Esophagus (tissue), 2 donors: ENCODE measurements at regions not wholly inside any gene's neighbourhood (a gene's known extent, or its start where the extent isn't known, plus 50 kb on each side); places are given as distances from the start of the nearest gene placed in this dataset.

Experiments
- H3K27ac ChIP-seq, 2 donors: one replicate each; pipeline ENCODE4 v1.5.1; 2013; ENCODE audit warnings: low read depth in 2 of 2, mild to moderate bottlenecking in 2 of 2, inconsistent platforms in 1 of 2, low read length in 1 of 2, moderate library complexity in 1 of 2
- H3K27me3 ChIP-seq, 2 donors: one replicate each; pipeline ENCODE4 v1.6.1; 2013; ENCODE audit warnings: low read length in 2 of 2, control low read depth in 1 of 2, mild to moderate bottlenecking in 1 of 2; ENCODE audit not compliant: insufficient read depth in 2 of 2, control insufficient read depth in 1 of 2
- H3K36me3 ChIP-seq, 2 donors: one replicate each; pipeline ENCODE4 v1.6.1; 2013; ENCODE audit warnings: low read length in 1 of 2; ENCODE audit not compliant: control insufficient read depth in 2 of 2, insufficient read depth in 2 of 2
- H3K4me1 ChIP-seq, 2 donors: one replicate each; pipeline ENCODE4 v1.6.1; 2013; ENCODE audit warnings: low read length in 1 of 2; ENCODE audit not compliant: control insufficient read depth in 2 of 2, insufficient read depth in 2 of 2
- H3K4me3 ChIP-seq, 2 donors: one replicate each; pipeline ENCODE4 v1.5.1; 2013; ENCODE audit warnings: low read length in 2 of 2, mild to moderate bottlenecking in 2 of 2, low read depth in 1 of 2, moderate library complexity in 1 of 2
- H3K9me3 ChIP-seq, 2 donors: one replicate each; pipeline ENCODE4 v1.6.1; 2013; ENCODE audit warnings: mild to moderate bottlenecking in 2 of 2, low read depth in 1 of 2, low read length in 1 of 2, moderate library complexity in 1 of 2; ENCODE audit not compliant: control insufficient read depth in 2 of 2, insufficient read depth in 1 of 2
- WGBS, 2 donors: extraction: QIAGEN DNeasy Blood & Tissue Kit; methylation state at CpG; one replicate each; pipeline ENCODE4 v1.1.7; 2013; 5-methylcytosine and 5-hydroxymethylcytosine counted together
- donor health status: healthy with polysubstance abuse.
- donor health status: Bipolar disorder and iron deficiency.

DNA sequence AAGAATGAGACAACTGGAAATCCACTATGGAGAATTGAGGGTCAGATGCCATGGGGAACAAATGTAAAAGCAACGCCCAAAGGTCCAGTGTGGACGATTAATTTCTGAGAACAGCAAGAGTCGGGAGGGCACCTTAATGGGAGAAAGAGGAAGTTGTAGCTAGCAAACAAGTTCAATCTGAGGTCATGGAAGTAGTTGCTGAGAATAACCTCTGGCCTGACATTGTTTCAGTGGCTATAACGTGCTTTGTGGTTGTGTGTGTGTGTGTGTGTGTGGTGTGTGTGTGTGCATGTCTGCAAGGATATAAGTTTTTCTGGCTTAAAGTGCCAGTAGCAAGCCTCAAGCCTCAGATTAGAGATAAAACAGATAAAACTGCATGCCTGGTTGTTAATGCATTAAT lies 1630.1 kb upstream of the TENM4 start:
- H3K27me3 ChIP-seq, result no peaks in the 10 kb centered on the region
- no peaks in the 10 kb centered on the region for H3K9me3 ChIP-seq
- no peak overlapping the region for H3K4me3 ChIP-seq
- no peaks in the 10 kb centered on the region for H3K4me1 ChIP-seq
- no peak overlapping the region for H3K27ac ChIP-seq
- H3K36me3 ChIP-seq, result no peaks in the 10 kb centered on the region
- 48 to 56% methylated on average over 4 of the region's 4 CpGs for WGBS, 2 donors

DNA sequence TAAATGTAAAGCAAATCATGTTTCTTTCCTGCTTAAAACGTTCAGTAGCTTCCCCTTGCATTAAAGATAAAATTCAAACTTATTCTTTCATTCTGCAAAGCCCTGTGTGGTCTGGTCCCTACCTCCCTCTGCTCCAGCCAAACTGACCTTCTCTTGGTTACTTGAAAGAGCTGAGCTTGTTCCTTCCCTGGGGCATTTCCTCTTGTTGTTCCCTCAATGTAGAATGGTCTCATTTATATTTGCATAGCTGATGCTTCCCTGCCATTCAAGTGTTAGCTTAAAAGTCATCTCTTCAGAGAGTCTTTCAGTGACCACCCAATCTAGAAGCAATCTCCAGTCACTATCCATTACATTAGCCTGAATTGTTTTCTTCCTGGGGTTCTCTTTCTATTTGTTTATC lies 1618.5 kb upstream of the TENM4 start:
- Histone ChIP-seq H3K4me1 (no peaks in the 10 kb centered on the region), H3K9me3 (no peaks in the 10 kb centered on the region), H3K27me3 (no peaks in the 10 kb centered on the region), H3K36me3 (no peaks in the 10 kb centered on the region), H3K27ac (no peak overlapping the region), H3K4me3 (no peak overlapping the region)
- 23 to 29% methylated on average over 1 of the region's 1 CpG for WGBS, 2 donors

DNA sequence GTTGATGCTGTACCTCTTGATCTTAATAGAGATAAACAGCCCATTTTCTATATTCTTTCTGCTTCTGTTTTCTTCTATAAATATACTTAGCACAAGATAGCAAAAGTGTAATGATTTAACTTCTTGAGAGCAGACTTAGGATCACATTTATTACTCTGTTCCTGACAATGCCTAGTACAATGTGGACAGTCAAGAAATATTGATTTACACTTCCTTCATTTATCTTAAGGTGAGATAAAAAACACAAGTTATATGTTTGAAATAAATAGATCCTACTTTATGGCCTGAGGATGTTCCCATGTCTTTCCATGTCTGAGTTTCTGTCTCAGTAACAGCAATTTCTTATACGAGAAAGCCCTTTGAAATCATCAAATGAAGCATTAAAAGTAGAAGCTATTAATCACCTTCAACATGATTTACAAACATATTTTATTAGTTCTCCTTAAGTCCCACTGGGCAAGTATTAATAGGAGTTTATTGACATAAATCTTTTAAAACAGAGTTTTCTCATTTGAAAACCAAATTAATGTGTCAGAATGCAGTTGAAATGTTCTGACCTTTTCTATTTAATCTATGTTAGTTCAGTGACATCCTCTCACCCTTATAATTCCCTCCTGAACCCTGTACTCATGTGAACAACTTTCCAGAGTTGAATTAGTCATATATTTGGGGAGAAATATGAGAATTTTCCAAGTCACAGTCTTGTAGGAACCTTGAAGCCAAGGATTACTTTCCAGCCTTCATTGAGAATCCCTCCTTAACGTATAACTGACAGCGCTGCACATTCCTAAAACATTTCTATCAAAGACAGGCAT lies 1611.7 kb upstream of the TENM4 start:
- Histone ChIP-seq H3K9me3 (no peaks in the 10 kb centered on the region), H3K4me3 (no peak overlapping the region), H3K4me1 (no peaks in the 10 kb centered on the region), H3K36me3 (no peaks in the 10 kb centered on the region), H3K27me3 (no peaks in the 10 kb centered on the region), H3K27ac (no peak overlapping the region)
- WGBS, 2 donors, result 63 to 66% methylated on average over 3 of the region's 3 CpGs

DNA sequence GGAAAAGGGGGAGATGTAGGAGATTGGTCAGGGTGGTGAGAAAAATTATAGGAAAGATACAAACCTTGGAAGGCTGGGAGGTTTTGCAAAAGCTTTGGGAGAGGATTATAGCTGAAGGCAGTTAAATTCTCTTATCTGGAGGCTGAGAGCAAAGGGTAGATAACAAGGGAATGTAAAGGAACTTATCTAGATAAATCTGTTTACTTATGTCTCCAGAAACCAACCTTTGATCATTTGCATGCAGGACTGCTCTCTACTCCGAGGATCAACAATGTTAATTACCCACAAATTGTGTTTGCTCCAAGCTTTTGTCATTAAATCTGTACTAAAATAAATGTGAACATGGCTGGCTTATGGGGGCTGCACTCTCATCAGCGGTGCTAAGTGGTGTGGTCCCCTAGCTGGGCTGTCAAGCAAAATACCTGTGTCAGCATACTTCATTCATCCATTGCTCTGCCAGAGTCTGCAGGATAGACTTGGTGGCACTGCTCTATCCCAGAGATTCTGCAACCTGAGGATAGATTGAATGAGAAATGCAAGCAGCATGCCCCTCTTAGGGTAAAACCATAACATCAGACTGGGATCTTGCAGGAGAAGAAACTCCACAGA lies 1599.2 kb upstream of the TENM4 start:
- Histone ChIP-seq H3K4me1 (no peaks in the 10 kb centered on the region), H3K9me3 (peaks cover 2 to 3% of the 10 kb centered on the region in 2 donors), H3K27ac (no peak overlapping the region), H3K27me3 (no peaks in the 10 kb centered on the region), H3K36me3 (no peaks in the 10 kb centered on the region), H3K4me3 (no peak overlapping the region)
- 33 to 53% methylated on average over 2 of the region's 2 CpGs for WGBS, 2 donors

DNA sequence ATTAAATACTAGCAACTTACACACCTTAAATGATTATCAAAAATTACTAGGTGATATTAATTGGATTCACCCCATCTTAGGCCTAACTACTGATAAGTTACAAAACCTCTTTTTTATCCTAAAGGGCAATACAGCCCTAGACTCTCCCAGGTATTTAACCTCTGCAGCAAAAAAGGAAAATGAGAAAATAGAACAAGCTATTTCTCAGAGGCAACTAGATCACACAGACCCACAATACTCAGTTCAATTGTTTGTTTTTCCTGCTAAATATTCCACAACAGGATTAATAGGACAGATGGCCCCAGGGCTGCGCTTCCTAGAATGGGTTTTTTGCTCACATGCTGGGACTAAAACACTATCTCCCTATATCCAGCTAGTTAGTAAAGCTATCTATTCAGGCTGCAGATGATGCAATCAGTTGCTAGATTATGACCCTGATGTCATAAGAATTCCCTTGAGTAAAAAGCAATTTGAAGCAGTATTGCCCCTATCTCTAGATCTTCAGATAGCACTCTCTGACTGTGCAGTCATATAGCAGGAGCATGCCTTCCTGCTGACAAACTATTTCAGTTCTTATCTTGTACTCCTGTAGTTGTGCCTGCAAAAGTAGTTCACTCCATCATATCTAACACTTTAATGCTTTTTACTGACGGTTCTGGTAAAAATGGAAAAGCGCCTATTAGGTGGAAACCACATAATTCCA lies 1595.5 kb upstream of the TENM4 start:
- Histone ChIP-seq H3K27me3 (no peaks in the 10 kb centered on the region), H3K27ac (no peak overlapping the region), H3K9me3 (peaks cover 3 to 6% of the 10 kb centered on the region in 2 donors), H3K4me3 (no peak overlapping the region), H3K4me1 (no peaks in the 10 kb centered on the region), H3K36me3 (no peaks in the 10 kb centered on the region)
- 88 to 92% methylated on average over 3 of the region's 3 CpGs for WGBS, 2 donors

DNA sequence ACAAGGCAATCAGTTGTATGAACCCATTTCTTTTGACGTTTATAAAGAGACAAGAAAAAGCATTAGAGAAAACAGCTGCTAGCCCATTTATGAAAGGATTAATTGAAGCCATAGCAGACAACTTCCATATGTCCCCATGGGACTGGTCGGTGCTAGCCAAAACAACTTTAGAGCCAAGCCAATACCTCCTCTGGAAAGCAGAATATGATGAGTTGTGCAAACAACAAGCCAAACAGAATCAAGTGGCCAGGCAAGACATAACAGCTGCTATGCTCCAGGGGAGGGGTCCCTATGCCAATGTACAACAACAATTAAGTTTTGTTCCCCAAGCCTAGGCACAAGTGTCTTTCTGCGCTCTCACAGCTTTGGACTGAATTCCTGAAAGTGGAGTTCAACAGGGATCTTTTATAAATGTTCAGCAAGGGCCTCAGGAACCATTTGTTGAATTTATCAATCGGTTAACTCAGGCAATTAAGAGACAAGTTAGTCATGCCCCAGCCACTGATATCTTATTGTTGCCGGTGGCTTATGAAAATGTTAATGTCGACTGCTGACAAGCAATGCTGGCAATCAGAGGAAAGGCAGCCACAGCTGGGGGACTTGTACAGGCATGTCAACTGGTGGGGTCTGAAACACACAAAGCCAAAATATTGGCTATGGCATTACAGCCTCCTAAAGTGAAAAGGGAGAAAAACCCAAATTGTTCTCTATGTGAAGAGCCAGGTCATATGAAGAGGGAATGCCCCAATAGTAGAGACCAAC lies 1593.1 kb upstream of the TENM4 start:
- H3K4me3 ChIP-seq, result no peak overlapping the region
- H3K27ac ChIP-seq, result no peak overlapping the region
- H3K36me3 ChIP-seq, result no peaks in the 10 kb centered on the region
- H3K27me3 ChIP-seq, result no peaks in the 10 kb centered on the region
- H3K9me3 ChIP-seq, result peaks cover 3 to 6% of the 10 kb centered on the region in 2 donors
- 64 to 68% methylated on average over 6 of the region's 6 CpGs for WGBS, 2 donors
- no peaks in the 10 kb centered on the region for H3K4me1 ChIP-seq

DNA sequence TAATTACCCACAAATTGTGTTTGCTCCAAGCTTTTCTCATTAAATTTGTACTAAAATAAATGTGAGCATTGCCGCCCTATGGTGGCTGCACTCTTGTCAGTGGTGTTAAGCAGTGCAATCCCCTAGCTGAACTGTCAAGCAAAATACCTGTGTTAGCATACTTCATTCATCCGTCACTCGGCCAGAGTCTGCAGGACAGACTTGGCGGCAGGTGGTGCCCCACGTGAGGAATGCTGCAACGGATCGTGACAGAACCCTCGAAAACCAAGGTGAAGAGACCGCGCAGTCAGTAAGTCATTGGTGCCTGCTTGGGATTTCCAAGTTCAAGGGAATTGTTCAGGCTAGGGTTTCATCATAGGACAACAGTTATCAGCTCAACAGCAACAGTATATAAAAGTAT lies 1592.1 kb upstream of the TENM4 start:
- WGBS, 2 donors, result 83 to 88% methylated on average over 10 of the region's 10 CpGs
- Histone ChIP-seq H3K9me3 (peaks cover 3 to 6% of the 10 kb centered on the region in 2 donors), H3K27ac (no peak overlapping the region), H3K36me3 (no peaks in the 10 kb centered on the region), H3K4me1 (no peaks in the 10 kb centered on the region), H3K4me3 (no peak overlapping the region), H3K27me3 (no peaks in the 10 kb centered on the region)

DNA sequence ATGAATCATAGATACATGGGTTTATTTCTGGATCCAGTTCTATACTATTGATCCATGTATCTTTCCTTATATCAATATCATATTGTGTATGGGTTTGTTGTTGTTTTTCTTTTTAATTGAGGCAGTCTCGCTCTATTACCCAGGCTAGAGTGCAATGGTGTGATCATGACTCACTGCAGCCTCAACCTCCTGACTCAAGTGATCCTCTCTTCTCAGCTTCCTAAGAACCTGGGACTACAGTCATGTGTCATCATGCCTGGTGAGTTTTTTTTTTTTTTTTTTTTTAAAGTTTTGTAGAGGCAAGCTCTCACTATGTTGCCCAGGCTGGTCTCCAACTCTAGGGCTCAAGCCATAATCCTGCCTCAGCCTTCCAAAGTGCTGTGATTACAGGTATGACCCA lies 1589.4 kb upstream of the TENM4 start:
- Histone ChIP-seq H3K9me3 (peaks cover 2 to 3% of the 10 kb centered on the region in 2 donors), H3K4me3 (no peak overlapping the region), H3K36me3 (no peaks in the 10 kb centered on the region), H3K27ac (no peak overlapping the region), H3K4me1 (no peaks in the 10 kb centered on the region), H3K27me3 (no peaks in the 10 kb centered on the region)
- 58 to 66% methylated on average over 1 of the region's 1 CpG for WGBS, 2 donors

DNA sequence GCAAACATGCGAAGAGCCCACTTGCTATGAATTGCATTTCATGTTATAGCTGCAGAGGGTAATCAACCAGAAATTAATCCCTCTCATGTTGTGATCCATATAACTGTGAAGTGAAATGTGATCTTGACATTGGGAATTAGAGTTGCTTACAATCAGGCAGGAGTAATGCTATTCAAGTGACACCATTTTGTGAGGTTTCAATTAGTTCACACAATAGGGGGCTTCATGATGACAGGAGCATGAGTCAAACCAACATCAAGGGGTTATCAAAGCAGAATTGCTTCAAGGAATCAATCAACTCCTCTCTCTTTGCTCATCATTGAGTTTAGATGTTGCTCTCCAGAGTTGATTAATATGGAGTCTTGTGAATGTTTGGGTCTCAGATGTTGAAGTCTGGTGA lies 1585.2 kb upstream of the TENM4 start:
- no peaks in the 10 kb centered on the region for H3K27me3 ChIP-seq
- 90 to 92% methylated on average over 1 of the region's 1 CpG for WGBS, 2 donors
- H3K4me3 ChIP-seq, result no peak overlapping the region
- no peaks in the 10 kb centered on the region for H3K4me1 ChIP-seq
- H3K36me3 ChIP-seq, result no peaks in the 10 kb centered on the region
- H3K9me3 ChIP-seq, result no peaks in the 10 kb centered on the region
- no peak overlapping the region for H3K27ac ChIP-seq
